ENCODE measurements at regions not wholly inside any gene's neighbourhood (a gene's known extent, or its start where the extent isn't known, plus 50 kb on each side); places are given as distances from the start of the nearest gene placed in this dataset.
"Not testable (repeated sequence)": the region's sequence is repeated elsewhere in the genome, so short reads cannot be mapped to it uniquely, and the experiment has no call there.

- Mint-ChIP-seq H3K27ac (no peak overlapping the region), H3K27me3 (no peaks in the 10 kb centered on the region), H3K36me3 (ENCODE audit: low read depth) (no peaks in the 10 kb centered on the region), H3K4me3 (no peak overlapping the region), H3K9me3 (no peaks in the 10 kb centered on the region), H3K4me1 (ENCODE audit: low read depth) (no peaks in the 10 kb centered on the region)
- no peak for ATAC-seq (ENCODE audit: poor library complexity)
- intact Hi-C loops (cut with DNase I, micrococcal nuclease), result no loop called here
- DNase-seq, result no peak
- Histone ChIP-seq H3K36me3 (ENCODE audit: insufficient read depth, low read length) (no peaks in the 10 kb centered on the region), H3K27ac (ENCODE audit: low read depth in 1 of 2, low read length in 2 of 2) (no peak overlapping the region), H3K27me3 (ENCODE audit: control insufficient read depth in 1 of 2, insufficient read depth in 2 of 2, low read length in 2 of 2) (no peaks in the 10 kb centered on the region), H3K4me3 (ENCODE audit: low read length) (no peak overlapping the region), H3K4me1 (ENCODE audit: insufficient read depth, low read length) (no peaks in the 10 kb centered on the region), H3K9me3 (ENCODE audit: control insufficient read depth in 1 of 2, insufficient read depth in 1 of 2, low read length in 2 of 2) (no peaks in the 10 kb centered on the region)
- ChIA-PET CTCF (no interaction called here), POLR2A (no interaction called here)
- TF ChIP-seq CTCF (IDR thresholded peaks at IDR 0.05), result no peak
Observed at GRCh38 chr2:158878003-158878402, 82.9 kb downstream of the DAPL1 start.

- H3K4me1 ChIP-seq (ENCODE audit: insufficient read depth, low read length), result no peaks in the 10 kb centered on the region
- H3K27ac Mint-ChIP-seq, result no peak overlapping the region
- no peaks in the 10 kb centered on the region for H3K36me3 Mint-ChIP-seq (ENCODE audit: low read depth)
- DNase-seq (no peak), ATAC-seq (ENCODE audit: poor library complexity) (no peak)
- CTCF ChIA-PET, result no interaction called here
- no peaks in the 10 kb centered on the region for H3K27me3 ChIP-seq (ENCODE audit: control insufficient read depth in 1 of 2, insufficient read depth in 2 of 2, low read length in 2 of 2)
- TF ChIP-seq CTCF (IDR thresholded peaks at IDR 0.05), result no peak
- no peaks in the 10 kb centered on the region for H3K4me1 Mint-ChIP-seq (ENCODE audit: low read depth)
- intact Hi-C loops (cut with DNase I, micrococcal nuclease), result no loop called here
- no peaks in the 10 kb centered on the region for H3K9me3 Mint-ChIP-seq
- no peak overlapping the region for H3K27ac ChIP-seq (ENCODE audit: low read depth in 1 of 2, low read length in 2 of 2)
- H3K9me3 ChIP-seq (ENCODE audit: control insufficient read depth in 1 of 2, insufficient read depth in 1 of 2, low read length in 2 of 2), result no peaks in the 10 kb centered on the region
- H3K4me3 ChIP-seq (ENCODE audit: low read length), result no peak overlapping the region
- no peak overlapping the region for H3K4me3 Mint-ChIP-seq
- H3K27me3 Mint-ChIP-seq, result no peaks in the 10 kb centered on the region
- POLR2A ChIA-PET, result no interaction called here
- no peaks in the 10 kb centered on the region for H3K36me3 ChIP-seq (ENCODE audit: insufficient read depth, low read length)
Observed at GRCh38 chr2:158879229-158879903, 84.2 kb downstream of the DAPL1 start.

GRCh38 chr2:158882297-158882696, 86.1 kb upstream of the TANC1 start:
- ATAC-seq (ENCODE audit: poor library complexity) (no peak), DNase-seq (no peak)
- Histone ChIP-seq H3K27ac (ENCODE audit: low read depth in 1 of 2, low read length in 2 of 2) (no peak overlapping the region), H3K4me1 (ENCODE audit: insufficient read depth, low read length) (no peaks in the 10 kb centered on the region), H3K4me3 (ENCODE audit: low read length) (no peak overlapping the region), H3K9me3 (ENCODE audit: control insufficient read depth in 1 of 2, insufficient read depth in 1 of 2, low read length in 2 of 2) (no peaks in the 10 kb centered on the region), H3K36me3 (ENCODE audit: insufficient read depth, low read length) (no peaks in the 10 kb centered on the region), H3K27me3 (ENCODE audit: control insufficient read depth in 1 of 2, insufficient read depth in 2 of 2, low read length in 2 of 2) (no peaks in the 10 kb centered on the region)
- Mint-ChIP-seq H3K36me3 (ENCODE audit: low read depth) (no peaks in the 10 kb centered on the region), H3K27me3 (no peaks in the 10 kb centered on the region), H3K9me3 (no peaks in the 10 kb centered on the region), H3K27ac (no peak overlapping the region), H3K4me1 (ENCODE audit: low read depth) (no peaks in the 10 kb centered on the region), H3K4me3 (no peak overlapping the region)
- ChIA-PET CTCF (no interaction called here), POLR2A (no interaction called here)
- no peak for TF ChIP-seq CTCF (IDR thresholded peaks at IDR 0.05)
- intact Hi-C loops (cut with DNase I, micrococcal nuclease), result no loop called here

- H3K4me1 Mint-ChIP-seq (ENCODE audit: low read depth); H3K9me3 Mint-ChIP-seq; H3K4me3 Mint-ChIP-seq; H3K36me3 ChIP-seq (ENCODE audit: insufficient read depth, low read length); H3K27ac Mint-ChIP-seq; H3K4me3 ChIP-seq (ENCODE audit: low read length); ATAC-seq (ENCODE audit: poor library complexity); POLR2A ChIA-PET; H3K9me3 ChIP-seq (ENCODE audit: control insufficient read depth in 1 of 2, insufficient read depth in 1 of 2, low read length in 2 of 2); H3K36me3 Mint-ChIP-seq (ENCODE audit: low read depth); H3K4me1 ChIP-seq (ENCODE audit: insufficient read depth, low read length); H3K27me3 ChIP-seq (ENCODE audit: control insufficient read depth in 1 of 2, insufficient read depth in 2 of 2, low read length in 2 of 2); intact Hi-C loops (cut with DNase I, micrococcal nuclease); H3K27me3 Mint-ChIP-seq; H3K27ac ChIP-seq (ENCODE audit: low read depth in 1 of 2, low read length in 2 of 2); DNase-seq; CTCF ChIA-PET: not testable (repeated sequence)
Observed at GRCh38 chr2:158884552-158884951, 83.9 kb upstream of the TANC1 start.

GRCh38 chr2:158885018-158885678, 83.3 kb upstream of the TANC1 start:
- H3K4me1 ChIP-seq (ENCODE audit: insufficient read depth, low read length); H3K9me3 Mint-ChIP-seq; H3K4me3 ChIP-seq (ENCODE audit: low read length); H3K27ac ChIP-seq (ENCODE audit: low read depth in 1 of 2, low read length in 2 of 2); H3K4me1 Mint-ChIP-seq (ENCODE audit: low read depth); ATAC-seq (ENCODE audit: poor library complexity); CTCF ChIA-PET; H3K36me3 ChIP-seq (ENCODE audit: insufficient read depth, low read length); H3K36me3 Mint-ChIP-seq (ENCODE audit: low read depth); intact Hi-C loops (cut with DNase I, micrococcal nuclease); DNase-seq; H3K9me3 ChIP-seq (ENCODE audit: control insufficient read depth in 1 of 2, insufficient read depth in 1 of 2, low read length in 2 of 2); H3K27me3 Mint-ChIP-seq; H3K4me3 Mint-ChIP-seq; H3K27me3 ChIP-seq (ENCODE audit: control insufficient read depth in 1 of 2, insufficient read depth in 2 of 2, low read length in 2 of 2); H3K27ac Mint-ChIP-seq; POLR2A ChIA-PET: not testable (repeated sequence)
